ENCODE measurements at regions not wholly inside any gene's neighbourhood (a gene's known extent, or its start where the extent isn't known, plus 50 kb on each side); places are given as distances from the start of the nearest gene placed in this dataset.

- FAIRE-seq = no peak
- Histone ChIP-seq H3K27me3 (ENCODE audit: control insufficient read depth, extremely low read depth, insufficient read depth, low read length) (no peaks in the 10 kb centered on the region), H3K36me3 (ENCODE audit: control insufficient read depth in 2 of 2, extremely low read depth in 1 of 2, insufficient read depth in 2 of 2, low read length in 2 of 2) (no peaks in the 10 kb centered on the region), H3K9me3 (ENCODE audit: control insufficient read depth, low read depth, low read length) (no peaks in the 10 kb centered on the region), H3K9ac (ENCODE audit: control insufficient read depth, extremely low read depth, insufficient read depth, low read length) (no peak overlapping the region), H3K9me1 (ENCODE audit: control insufficient read depth, extremely low read depth, insufficient read depth, low read length) (no peaks in the 10 kb centered on the region), H3K27ac (ENCODE audit: control insufficient read depth, insufficient read depth, low read length) (no peak overlapping the region), H2AFZ (ENCODE audit: control insufficient read depth, low read length) (no peak overlapping the region), H3K4me2 (ENCODE audit: control insufficient read depth, extremely low read depth, insufficient read depth, low read depth, low read length) (no peak overlapping the region), H3K4me3 (ENCODE audit: control insufficient read depth in 2 of 3, extremely low read depth in 1 of 3, insufficient read depth in 2 of 3, low read depth in 1 of 3, low read length in 3 of 3) (no peak overlapping the region), H3K4me1 (ENCODE audit: control insufficient read depth, extremely low read depth, insufficient read depth, low read length) (no peaks in the 10 kb centered on the region), H4K20me1 (ENCODE audit: control insufficient read depth, extremely low read depth, insufficient read depth, low read length) (no peaks in the 10 kb centered on the region), H3K79me2 (ENCODE audit: control insufficient read depth, insufficient read depth, low read length) (no peaks in the 10 kb centered on the region)
- DNase-seq (ENCODE audit: low read depth, low spot score) = no peak
- TF ChIP-seq EZH2 (IDR thresholded peaks at IDR 0.05; ENCODE audit: low read length) (no peak), CTCF (optimal IDR thresholded peaks at IDR 0.05 in 1 of 3, IDR thresholded peaks at IDR 0.05 in 1 of 3, conservative IDR thresholded peaks at IDR 0.05 in 1 of 3; ENCODE audit: extremely low read depth in 1 of 3, insufficient read depth in 2 of 3, low read length in 3 of 3) (no peak)
- dilution Hi-C loops (cut with MboI; ENCODE audit: extremely low pct_ligation_motif_present, low sequenced_read_pairs) = no loop called here
Measured at GRCh38 chr7:119826547-119826946, 446.4 kb upstream of the KCND2 start.

GRCh38 chr7:119838444-119838843 lies 434.5 kb upstream of the KCND2 start:
- no peak overlapping the region for H3K27ac ChIP-seq (ENCODE audit: control insufficient read depth, insufficient read depth, low read length)
- FAIRE-seq (no peak), DNase-seq (ENCODE audit: low read depth, low spot score) (no peak)
- H3K9me3 ChIP-seq (ENCODE audit: control insufficient read depth, low read depth, low read length) = no peaks in the 10 kb centered on the region
- no peaks in the 10 kb centered on the region for H4K20me1 ChIP-seq (ENCODE audit: control insufficient read depth, extremely low read depth, insufficient read depth, low read length)
- H3K4me1 ChIP-seq (ENCODE audit: control insufficient read depth, extremely low read depth, insufficient read depth, low read length) = no peaks in the 10 kb centered on the region
- H3K36me3 ChIP-seq (ENCODE audit: control insufficient read depth in 2 of 2, extremely low read depth in 1 of 2, insufficient read depth in 2 of 2, low read length in 2 of 2) = no peaks in the 10 kb centered on the region
- no peak overlapping the region for H3K4me2 ChIP-seq (ENCODE audit: control insufficient read depth, extremely low read depth, insufficient read depth, low read depth, low read length)
- no peaks in the 10 kb centered on the region for H3K9me1 ChIP-seq (ENCODE audit: control insufficient read depth, extremely low read depth, insufficient read depth, low read length)
- H3K9ac ChIP-seq (ENCODE audit: control insufficient read depth, extremely low read depth, insufficient read depth, low read length) = no peak overlapping the region
- dilution Hi-C loops (cut with MboI; ENCODE audit: extremely low pct_ligation_motif_present, low sequenced_read_pairs) = no loop called here
- no peak overlapping the region for H3K4me3 ChIP-seq (ENCODE audit: control insufficient read depth in 2 of 3, extremely low read depth in 1 of 3, insufficient read depth in 2 of 3, low read depth in 1 of 3, low read length in 3 of 3)
- no peaks in the 10 kb centered on the region for H3K27me3 ChIP-seq (ENCODE audit: control insufficient read depth, extremely low read depth, insufficient read depth, low read length)
- H2AFZ ChIP-seq (ENCODE audit: control insufficient read depth, low read length) = no peak overlapping the region
- TF ChIP-seq EZH2 (IDR thresholded peaks at IDR 0.05; ENCODE audit: low read length) (no peak), CTCF (optimal IDR thresholded peaks at IDR 0.05 in 1 of 3, IDR thresholded peaks at IDR 0.05 in 1 of 3, conservative IDR thresholded peaks at IDR 0.05 in 1 of 3; ENCODE audit: extremely low read depth in 1 of 3, insufficient read depth in 2 of 3, low read length in 3 of 3) (no peak)
- no peaks in the 10 kb centered on the region for H3K79me2 ChIP-seq (ENCODE audit: control insufficient read depth, insufficient read depth, low read length)

All from keratinocyte (primary cell).